ENCODE measurements at regions not wholly inside any gene's neighbourhood (a gene's known extent, or its start where the extent isn't known, plus 50 kb on each side); places are given as distances from the start of the nearest gene placed in this dataset.

DNA sequence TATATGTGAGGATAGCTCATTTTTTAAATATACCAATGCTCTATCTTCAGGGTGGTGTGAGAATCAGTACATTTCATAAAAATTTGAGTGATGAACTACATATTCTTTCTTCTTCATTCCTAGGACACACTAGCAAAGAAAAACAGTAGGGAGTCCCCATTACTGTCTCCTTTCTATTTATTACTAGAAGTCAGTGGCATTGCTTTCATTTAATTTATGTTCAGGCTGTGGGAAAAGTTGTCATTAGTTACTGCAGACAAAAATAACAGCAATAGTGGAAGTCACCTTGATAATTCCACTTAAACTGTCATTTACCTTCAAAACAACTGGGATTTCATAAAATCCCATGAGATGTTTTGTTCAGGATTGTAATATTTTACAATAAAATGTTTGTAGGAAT lies 446.4 kb downstream of the GBE1 start:
- no peak overlapping the region for H3K4me3 ChIP-seq (ENCODE audit: low read depth, low read length)
- no peak for DNase-seq (ENCODE audit: low read depth)
- TF ChIP-seq, protein P1, sequence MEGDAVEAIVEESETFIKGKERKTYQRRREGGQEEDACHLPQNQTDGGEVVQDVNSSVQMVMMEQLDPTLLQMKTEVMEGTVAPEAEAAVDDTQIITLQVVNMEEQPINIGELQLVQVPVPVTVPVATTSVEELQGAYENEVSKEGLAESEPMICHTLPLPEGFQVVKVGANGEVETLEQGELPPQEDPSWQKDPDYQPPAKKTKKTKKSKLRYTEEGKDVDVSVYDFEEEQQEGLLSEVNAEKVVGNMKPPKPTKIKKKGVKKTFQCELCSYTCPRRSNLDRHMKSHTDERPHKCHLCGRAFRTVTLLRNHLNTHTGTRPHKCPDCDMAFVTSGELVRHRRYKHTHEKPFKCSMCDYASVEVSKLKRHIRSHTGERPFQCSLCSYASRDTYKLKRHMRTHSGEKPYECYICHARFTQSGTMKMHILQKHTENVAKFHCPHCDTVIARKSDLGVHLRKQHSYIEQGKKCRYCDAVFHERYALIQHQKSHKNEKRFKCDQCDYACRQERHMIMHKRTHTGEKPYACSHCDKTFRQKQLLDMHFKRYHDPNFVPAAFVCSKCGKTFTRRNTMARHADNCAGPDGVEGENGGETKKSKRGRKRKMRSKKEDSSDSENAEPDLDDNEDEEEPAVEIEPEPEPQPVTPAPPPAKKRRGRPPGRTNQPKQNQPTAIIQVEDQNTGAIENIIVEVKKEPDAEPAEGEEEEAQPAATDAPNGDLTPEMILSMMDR (IDR thresholded peaks at IDR 0.05; ENCODE audit: insufficient read depth, low read length): no peak

DNA sequence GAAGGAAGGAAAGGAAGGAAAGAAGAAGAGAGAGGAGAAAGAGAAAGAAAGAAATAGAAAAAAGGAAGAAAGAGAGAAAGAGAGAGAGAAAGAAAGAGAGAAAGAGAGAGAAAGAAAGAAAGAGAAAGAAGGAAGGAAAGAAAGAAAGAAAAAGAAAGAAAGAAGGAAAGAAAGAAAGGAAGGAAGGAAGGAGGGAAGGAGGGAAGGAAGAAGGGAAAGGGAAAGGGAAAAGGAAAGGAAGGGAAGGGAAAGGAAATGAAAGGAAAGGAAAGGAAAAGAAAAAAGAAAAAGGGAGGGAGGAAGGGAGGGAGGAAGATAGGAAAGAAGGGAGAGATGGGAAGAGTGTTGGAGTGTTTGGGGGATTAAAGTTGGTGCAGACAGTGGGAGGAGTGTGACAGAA lies 450.1 kb downstream of the GBE1 start:
- no peak for DNase-seq (ENCODE audit: low read depth)
- TF ChIP-seq, protein P1 (IDR thresholded peaks at IDR 0.05; ENCODE audit: insufficient read depth, low read length): no peak
- H3K4me3 ChIP-seq (ENCODE audit: low read depth, low read length): no peak overlapping the region

DNA sequence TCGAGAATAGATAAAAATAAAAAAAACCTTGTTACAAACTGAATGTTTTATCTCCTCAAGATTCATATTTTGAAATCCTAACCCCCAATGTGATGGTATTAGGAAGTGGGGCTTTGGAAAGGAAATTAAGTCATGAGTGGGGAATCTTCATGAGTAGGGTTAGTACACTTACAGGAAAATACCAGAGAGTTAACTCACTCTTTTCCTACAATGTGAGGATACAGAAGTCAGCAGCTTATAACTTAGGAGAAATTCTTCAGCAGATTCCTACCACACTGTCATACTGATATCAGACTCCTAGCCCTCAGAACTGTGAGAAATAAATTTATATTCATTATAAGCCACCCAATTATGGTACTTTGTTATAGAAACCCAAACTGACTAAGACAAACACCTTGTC lies 453.1 kb downstream of the GBE1 start:
- peak; percentile 14 for DNase-seq (ENCODE audit: low read depth)
- no peak overlapping the region for H3K4me3 ChIP-seq (ENCODE audit: low read depth, low read length)
- TF ChIP-seq, protein P1 (IDR thresholded peaks at IDR 0.05; ENCODE audit: insufficient read depth, low read length): no peak

DNA sequence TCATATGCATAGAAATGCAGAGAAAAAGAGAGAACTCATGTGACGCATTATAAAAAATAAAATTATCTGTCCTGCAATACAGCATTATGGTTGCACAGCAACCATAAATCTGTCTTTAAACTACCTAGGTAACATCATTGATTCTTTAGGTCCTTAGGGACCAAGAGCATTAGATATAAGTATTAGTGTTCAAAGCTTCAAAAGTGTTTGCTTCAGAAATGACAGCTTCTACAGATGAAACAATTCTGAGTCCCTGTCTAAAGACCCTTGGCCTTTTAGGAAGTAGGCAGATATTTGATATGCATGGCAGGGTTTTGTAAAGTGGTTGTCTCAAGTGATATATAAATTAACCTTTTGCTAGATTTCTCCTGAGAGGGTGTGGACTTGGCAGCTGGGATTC lies 454.2 kb downstream of the GBE1 start:
- TF ChIP-seq, protein P1 (IDR thresholded peaks at IDR 0.05; ENCODE audit: insufficient read depth, low read length): no peak
- DNase-seq (ENCODE audit: low read depth): no peak
- no peak overlapping the region for H3K4me3 ChIP-seq (ENCODE audit: low read depth, low read length)

DNA sequence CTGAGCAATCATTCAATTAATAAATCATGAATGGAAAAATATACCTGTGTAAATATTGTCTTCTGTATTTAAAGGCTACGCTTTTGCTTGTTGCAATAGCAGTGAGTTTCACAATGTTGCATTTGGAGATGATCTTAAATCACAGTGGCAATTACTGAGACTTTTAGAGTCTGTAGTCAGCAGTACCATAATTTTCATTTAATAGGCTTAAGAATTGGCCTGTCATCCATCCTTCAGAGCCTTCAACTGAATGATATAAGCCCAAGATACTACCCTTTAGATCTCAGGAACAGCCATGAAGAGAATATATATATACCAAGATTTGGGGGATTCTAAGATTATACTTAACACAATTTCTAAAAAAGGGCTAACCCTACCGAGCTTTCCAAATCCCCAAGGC lies 458.1 kb downstream of the GBE1 start:
- no peak overlapping the region for H3K4me3 ChIP-seq (ENCODE audit: low read depth, low read length)
- no peak for DNase-seq (ENCODE audit: low read depth)
- TF ChIP-seq, protein P1 (IDR thresholded peaks at IDR 0.05; ENCODE audit: insufficient read depth, low read length): no peak

DNA sequence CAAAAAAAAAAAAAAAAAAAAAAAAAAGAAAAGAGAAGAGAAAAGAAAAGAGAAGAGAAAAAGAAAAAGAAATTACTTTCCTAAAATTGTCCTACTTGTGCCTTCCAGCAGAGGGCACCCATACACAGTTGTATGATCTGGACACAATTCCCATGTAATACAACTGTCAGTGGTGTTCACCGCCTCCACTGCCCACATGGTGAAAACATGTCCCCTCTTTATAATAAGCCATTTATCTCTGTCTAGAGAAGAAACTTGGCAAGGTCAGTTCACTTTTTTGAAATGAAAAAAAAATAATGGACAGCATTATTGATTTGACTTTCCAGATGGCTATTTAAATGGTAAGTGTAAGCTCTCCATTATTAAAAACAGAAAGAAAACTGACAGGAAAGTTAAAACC lies 459.4 kb downstream of the GBE1 start:
- TF ChIP-seq, protein P1 (IDR thresholded peaks at IDR 0.05; ENCODE audit: insufficient read depth, low read length): peak; percentile 77
- peak; percentile 66 for DNase-seq (ENCODE audit: low read depth)
- no peak overlapping the region for H3K4me3 ChIP-seq (ENCODE audit: low read depth, low read length)

DNA sequence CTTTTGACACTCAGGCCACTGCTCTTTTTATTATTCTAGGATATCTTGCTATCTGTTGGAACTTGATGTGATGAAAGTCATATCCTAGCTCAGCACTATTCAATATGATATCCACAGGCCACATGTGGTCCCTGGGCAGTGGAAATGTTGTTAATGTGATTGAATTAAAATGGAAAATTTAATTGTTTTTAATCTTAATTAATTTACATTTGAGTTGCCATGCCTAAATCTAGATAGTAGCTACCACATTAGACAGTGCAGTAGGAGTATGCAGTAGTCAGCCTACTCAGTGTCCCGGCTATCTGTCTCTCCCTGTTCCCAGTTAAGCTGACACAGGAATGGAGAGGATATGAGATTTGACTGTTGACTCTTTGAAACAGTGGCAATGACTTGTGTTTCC lies 460.2 kb downstream of the GBE1 start:
- no peak overlapping the region for H3K4me3 ChIP-seq (ENCODE audit: low read depth, low read length)
- TF ChIP-seq, protein P1 (IDR thresholded peaks at IDR 0.05; ENCODE audit: insufficient read depth, low read length): no peak
- DNase-seq (ENCODE audit: low read depth): no peak
